Erythroblast (primary cell): ENCODE measurements at regions not wholly inside any gene's neighbourhood (a gene's known extent, or its start where the extent isn't known, plus 50 kb on each side); places are given as distances from the start of the nearest gene placed in this dataset.

Experiments used
- GATA1 ChIP-seq: IDR thresholded peaks from 2 replicates; pipeline ENCODE4 v1.6.1; 2011; ENCODE audit warnings: low read depth, mild to moderate bottlenecking, control low read depth, low read length, moderate library complexity
- POLR2A ChIP-seq: IDR thresholded peaks from 2 replicates; pipeline ENCODE4 v1.6.1; 2011; ENCODE audit warnings: mild to moderate bottlenecking, low read length

DNA sequence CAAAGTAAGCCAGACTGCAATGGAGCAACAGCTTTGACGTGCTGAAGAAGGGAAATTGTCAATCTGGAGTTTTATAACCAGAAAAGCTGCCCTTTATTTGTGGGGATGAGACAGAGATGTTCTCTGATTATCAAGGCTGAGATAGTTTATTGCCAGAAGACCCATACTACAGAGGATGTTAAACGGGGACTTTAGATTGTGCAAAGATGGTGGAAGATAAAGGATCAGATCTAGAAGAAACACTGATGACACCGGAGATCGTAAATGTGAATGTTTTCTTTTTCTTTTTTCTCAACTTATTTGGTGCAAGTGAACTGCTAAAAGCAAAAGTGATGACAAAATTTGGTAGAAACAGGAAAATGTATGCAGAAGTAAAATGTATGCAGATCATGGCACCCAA is 178.3 kb upstream of the PLEKHG7 start:
- no peak for TF ChIP-seq POLR2A
- TF ChIP-seq GATA1 = no peak
